H9 (cell line): ENCODE measurements at regions not wholly inside any gene's neighbourhood (a gene's known extent, or its start where the extent isn't known, plus 50 kb on each side); places are given as distances from the start of the nearest gene placed in this dataset.

Source experiments
- DNase-seq: peaks from one replicate; pipeline ENCODE4 v3.0.0-alpha.2; 2017
- H2AFZ ChIP-seq: one replicate; pipeline ENCODE4 v1.6.1; 2013; ENCODE audit warnings: mild to moderate bottlenecking, low read length, control low read depth, moderate library complexity
- H2AK5ac ChIP-seq: 2 replicates; pipeline ENCODE4 v1.6.1; 2013; ENCODE audit warnings: low read length, control low read depth, mixed read lengths; ENCODE audit not compliant: insufficient read length
- H2BK120ac ChIP-seq: one replicate; pipeline ENCODE4 v1.6.1; 2013; ENCODE audit warnings: low read depth, mild to moderate bottlenecking, low read length, control low read depth, inconsistent platforms; ENCODE audit not compliant: poor library complexity, severe bottlenecking
- H2BK12ac ChIP-seq: 2 replicates; pipeline ENCODE4 v1.6.1; 2013; ENCODE audit warnings: low read length, control low read depth, mixed read lengths, low read depth; ENCODE audit not compliant: insufficient read length
- H2BK15ac ChIP-seq: 2 replicates; pipeline ENCODE4 v1.6.1; 2013; ENCODE audit warnings: low read depth, low read length, control low read depth
- H2BK20ac ChIP-seq: one replicate; pipeline ENCODE4 v1.6.1; 2013; ENCODE audit warnings: low read depth, mild to moderate bottlenecking, low read length, control low read depth, inconsistent platforms; ENCODE audit not compliant: poor library complexity, severe bottlenecking
- H2BK5ac ChIP-seq: 2 replicates; pipeline ENCODE4 v1.6.1; 2013; ENCODE audit warnings: low read length, control low read depth, mixed read lengths; ENCODE audit not compliant: insufficient read length
- H3K14ac ChIP-seq: 2 replicates; pipeline ENCODE4 v1.6.1; 2013; ENCODE audit warnings: low read length, control low read depth; ENCODE audit not compliant: insufficient read depth
- H3K18ac ChIP-seq: 2 replicates; pipeline ENCODE4 v1.6.1; 2013; ENCODE audit warnings: low read depth, mild to moderate bottlenecking, mixed read lengths, low read length, control low read depth; ENCODE audit not compliant: insufficient read length
- H3K23ac ChIP-seq: 2 replicates; pipeline ENCODE4 v1.6.1; 2013; ENCODE audit warnings: low read length, control low read depth, mixed read lengths, low read depth; ENCODE audit not compliant: insufficient read length
- H3K23me2 ChIP-seq: 2 replicates; pipeline ENCODE4 v1.6.1; 2013; ENCODE audit warnings: low read depth, mild to moderate bottlenecking, mixed read lengths, low read length, control low read depth; ENCODE audit not compliant: insufficient read length, poor library complexity, severe bottlenecking
- H3K27ac ChIP-seq: 2 replicates; pipeline ENCODE4 v1.5.1; 2013; ENCODE audit warnings: low read length, control low read depth, mixed read lengths, low read depth; ENCODE audit not compliant: insufficient read length
- H3K27me3 ChIP-seq: 2 replicates; pipeline ENCODE4 v1.6.1; 2013; ENCODE audit warnings: low read length, control low read depth, inconsistent platforms; ENCODE audit not compliant: insufficient read depth
- H3K4ac ChIP-seq: 2 replicates; pipeline ENCODE4 v1.6.1; 2013; ENCODE audit warnings: low read depth, mild to moderate bottlenecking, control low read depth, inconsistent platforms, low read length, moderate library complexity
- H3K4me1 ChIP-seq: 2 replicates; pipeline ENCODE4 v1.6.1; 2013; ENCODE audit warnings: low read length, control low read depth, inconsistent platforms; ENCODE audit not compliant: insufficient read depth
- H3K4me2 ChIP-seq: 2 replicates; pipeline ENCODE4 v1.6.1; 2013; ENCODE audit warnings: low read length, control low read depth, mixed read lengths; ENCODE audit not compliant: insufficient read length, insufficient read depth
- H3K56ac ChIP-seq: 2 replicates; pipeline ENCODE4 v1.6.1; 2013; ENCODE audit warnings: low read depth, mild to moderate bottlenecking, mixed read lengths, low read length, control low read depth; ENCODE audit not compliant: insufficient read length
- H3K79me1 ChIP-seq: 2 replicates; pipeline ENCODE4 v1.6.1; 2013; ENCODE audit warnings: low read depth, mild to moderate bottlenecking, moderate library complexity, low read length, control low read depth, inconsistent platforms; ENCODE audit not compliant: insufficient read depth, poor library complexity, severe bottlenecking
- H3K79me2 ChIP-seq: 2 replicates; pipeline ENCODE4 v1.6.1; 2013; ENCODE audit warnings: low read length, control low read depth, inconsistent platforms; ENCODE audit not compliant: insufficient read depth
- H3K9ac ChIP-seq: 2 replicates; pipeline ENCODE4 v1.6.1; 2013; ENCODE audit warnings: low read length, control low read depth, mixed read lengths; ENCODE audit not compliant: insufficient read length; ENCODE audit errors: extremely low read depth
- H3K9me3 ChIP-seq: one replicate; pipeline ENCODE4 v1.6.1; 2013; ENCODE audit warnings: low read depth, low read length, inconsistent platforms; ENCODE audit not compliant: control insufficient read depth
- H3T11ph ChIP-seq: one replicate; pipeline ENCODE4 v1.6.1; 2013; ENCODE audit warnings: mild to moderate bottlenecking, low read length, control low read depth, inconsistent platforms
- H4K20me1 ChIP-seq: one replicate; pipeline ENCODE4 v1.6.1; 2013; ENCODE audit not compliant: control insufficient read depth, insufficient read length, insufficient read depth
- H4K5ac ChIP-seq: 2 replicates; pipeline ENCODE4 v1.6.1; 2013; ENCODE audit warnings: low read depth, mild to moderate bottlenecking, mixed read lengths, low read length, control low read depth; ENCODE audit not compliant: insufficient read length
- H4K8ac ChIP-seq: replicated peaks from 2 replicates; pipeline ENCODE4 v1.6.1; 2013; ENCODE audit warnings: low read length, control low read depth, mixed read lengths, low read depth; ENCODE audit not compliant: insufficient read length
- H4K91ac ChIP-seq: 2 replicates; pipeline ENCODE4 v1.6.1; 2013; ENCODE audit warnings: low read depth, mild to moderate bottlenecking, moderate library complexity, mixed read lengths, low read length, control low read depth; ENCODE audit not compliant: insufficient read length
- H3K27ac Mint-ChIP-seq, 3 experiments: 2 replicates in 2 of 3; 3 replicates in 1 of 3; pipeline ENCODE4 v1.8.0; 2020 to 2021; ENCODE audit warnings: mixed read lengths in 3 of 3, mild to moderate bottlenecking in 1 of 3, moderate library complexity in 1 of 3
- H3K27me3 Mint-ChIP-seq: 2 replicates; pipeline ENCODE4 v1.8.0; 2021; ENCODE audit warnings: low read depth, mild to moderate bottlenecking, moderate library complexity, mixed read lengths
- H3K36me3 Mint-ChIP-seq, 3 experiments: 2 replicates in 2 of 3; 3 replicates in 1 of 3; pipeline ENCODE4 v1.8.0; 2020 to 2021; ENCODE audit warnings: low read depth in 3 of 3, mixed read lengths in 3 of 3; ENCODE audit not compliant: insufficient read depth in 1 of 3
- H3K4me1 Mint-ChIP-seq, 2 experiments: 2 replicates each; pipeline ENCODE4 v1.8.0; 2020; ENCODE audit warnings: mixed read lengths in 2 of 2
- H3K4me3 Mint-ChIP-seq, 2 experiments: 2 replicates in 1 of 2; 3 replicates in 1 of 2; pipeline ENCODE4 v1.8.0; 2020 to 2021; ENCODE audit warnings: mild to moderate bottlenecking in 2 of 2, mixed read lengths in 2 of 2, moderate library complexity in 1 of 2
- H3K9me3 Mint-ChIP-seq, 2 experiments: 2 replicates in 1 of 2; 3 replicates in 1 of 2; pipeline ENCODE4 v1.8.0; 2020; ENCODE audit warnings: mild to moderate bottlenecking in 2 of 2, mixed read lengths in 2 of 2, moderate library complexity in 1 of 2
- CTCF ChIP-seq: fragments of 200-600 bp; sonication (generic); conservative IDR thresholded peaks from 3 replicates; pipeline ENCODE4 v1.8.0; 2021; ENCODE audit warnings: antibody characterized with exemption, mild to moderate bottlenecking
- WGBS: extraction: QIAGEN DNeasy Blood & Tissue Kit; methylation state at CpG from one replicate; pipeline ENCODE4 v1.1.7; 2013; ENCODE audit warnings: missing lambda C conversion rate, low lambda C conversion rate, mixed read lengths; ENCODE audit not compliant: insufficient read length; ENCODE audit errors: extremely low coverage; 5-methylcytosine and 5-hydroxymethylcytosine counted together

- Histone ChIP-seq H2BK15ac (no peak overlapping the region), H4K8ac (no peak overlapping the region), H3K9ac (no peak overlapping the region), H3K4me1 (no peaks in the 10 kb centered on the region; the same call in 1 of the 2 replicates), H2BK12ac (no peak overlapping the region), H3K23ac (no peak overlapping the region), H3K4me2 (no peak overlapping the region), H4K20me1 (no peaks in the 10 kb centered on the region), H2AFZ (no peak overlapping the region), H3K23me2 (no peaks in the 10 kb centered on the region), H2BK20ac (no peak overlapping the region), H2AK5ac (no peak overlapping the region), H3K18ac (no peak overlapping the region), H3K9me3 (no peaks in the 10 kb centered on the region), H4K91ac (no peak overlapping the region), H3K79me2 (no peaks in the 10 kb centered on the region), H3K27ac (no peak overlapping the region), H2BK5ac (no peak overlapping the region), H3K4ac (no peak overlapping the region), H3K14ac (no peak overlapping the region), H3K79me1 (no peaks in the 10 kb centered on the region), H2BK120ac (no peak overlapping the region), H4K5ac (no peak overlapping the region), H3K56ac (no peak overlapping the region), H3T11ph (no peak overlapping the region), H3K27me3 (no peaks in the 10 kb centered on the region)
- Mint-ChIP-seq H3K27ac (no peak overlapping the region; a peak in 1 of 7 replicates), H3K27me3 (no peaks in the 10 kb centered on the region; the same call in 1 of the 2 replicates), H3K36me3 (no peaks in the 10 kb centered on the region), H3K4me3 (no peak overlapping the region), H3K4me1 (peaks cover 14 to 17% of the 10 kb centered on the region in 2 experiments), H3K9me3 (no peaks in the 10 kb centered on the region; a peak in 1 of 5 replicates)
- WGBS = no CpG with 5 or more reads among the region's 5 CpGs
- DNase-seq = no peak
- no peak for TF ChIP-seq CTCF
Measured at GRCh38 chr1:62988867-62989266, 204.9 kb downstream of the ATG4C start.
